ENCODE measurements at regions not wholly inside any gene's neighbourhood (a gene's known extent, or its start where the extent isn't known, plus 50 kb on each side); places are given as distances from the start of the nearest gene placed in this dataset.
"Not testable (repeated sequence)": the region's sequence is repeated elsewhere in the genome, so short reads cannot be mapped to it uniquely, and the experiment has no call there.

DNA sequence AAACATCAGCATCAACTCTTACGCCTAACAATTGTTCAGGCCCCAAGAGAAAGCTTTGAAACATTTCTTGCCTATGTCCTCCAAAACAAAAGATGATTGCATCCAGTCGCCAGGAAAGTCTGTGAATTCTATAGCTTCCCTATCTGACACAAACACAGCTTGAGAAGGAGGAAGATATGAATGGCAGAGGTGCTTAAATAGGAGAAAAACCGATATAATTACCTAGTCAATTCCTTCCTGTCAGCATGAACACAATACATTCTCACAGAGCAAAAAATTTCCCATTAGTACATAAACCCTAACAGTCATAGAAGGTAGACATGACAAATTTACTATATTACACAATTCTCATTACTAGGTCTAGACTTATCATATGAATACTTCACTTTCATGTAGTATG, 326.5 kb downstream of the CGGBP1 start:
- DNase-seq (no peak), ATAC-seq (no peak)
- Histone ChIP-seq H3K27me3 (ENCODE audit: control insufficient read depth, insufficient read depth) (no peaks in the 10 kb centered on the region), H3K27ac (ENCODE audit: low read length) (no peak overlapping the region), H3K4me1 (ENCODE audit: control insufficient read depth, insufficient read depth, low read length) (no peaks in the 10 kb centered on the region), H3K4me3 (ENCODE audit: low read length) (no peak overlapping the region), H3K9me3 (ENCODE audit: control insufficient read depth, low read length) (no peaks in the 10 kb centered on the region)
- intact Hi-C loops (cut with DNase I), result no loop called here
- WGBS, result 53% methylated on average over 3 of the region's 3 CpGs

DNA sequence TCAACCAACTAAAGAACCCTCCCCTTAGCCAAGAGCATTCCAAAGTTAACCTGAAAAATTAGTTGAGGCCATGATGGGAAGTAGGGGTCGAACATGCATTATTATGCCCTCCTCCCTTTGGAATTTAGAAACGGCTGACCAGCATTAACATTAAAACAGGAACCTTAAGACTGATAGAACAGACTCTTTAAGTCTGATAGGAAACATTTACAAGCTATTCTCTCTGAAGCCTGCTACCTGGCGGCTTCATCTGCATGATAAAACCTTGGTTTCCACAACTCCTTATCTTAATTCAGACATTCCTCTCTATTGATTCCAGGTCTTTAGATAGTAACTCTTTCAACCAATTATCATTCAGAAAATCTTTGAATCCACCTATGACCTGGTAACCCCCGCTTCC, 331.0 kb downstream of the CGGBP1 start:
- Histone ChIP-seq H3K9me3 (ENCODE audit: control insufficient read depth, low read length) (no peaks in the 10 kb centered on the region), H3K4me1 (ENCODE audit: control insufficient read depth, insufficient read depth, low read length) (no peaks in the 10 kb centered on the region), H3K27ac (ENCODE audit: low read length) (no peak overlapping the region), H3K27me3 (ENCODE audit: control insufficient read depth, insufficient read depth) (no peaks in the 10 kb centered on the region), H3K4me3 (ENCODE audit: low read length) (no peak overlapping the region)
- DNase-seq, result no peak
- no peak for ATAC-seq
- intact Hi-C loops (cut with DNase I), result no loop called here
- 70% methylated on average over 4 of the region's 4 CpGs for WGBS

DNA sequence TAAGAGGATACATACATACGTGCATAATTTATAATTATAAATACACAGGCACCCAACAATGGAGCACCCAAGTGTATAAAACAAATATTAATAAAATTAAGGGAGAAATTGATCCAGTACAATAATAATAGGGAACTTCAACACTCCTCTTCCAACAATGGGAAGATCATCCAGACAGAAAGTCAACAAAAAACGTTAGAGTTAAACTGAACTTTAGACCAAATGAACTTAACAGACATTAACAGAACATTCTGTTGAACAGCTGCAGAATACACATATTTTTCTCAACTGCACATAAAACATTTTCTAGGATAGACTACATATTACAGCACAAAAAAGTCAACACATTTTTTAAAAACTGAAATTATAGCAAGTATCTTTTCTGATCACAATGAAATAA, 339.7 kb downstream of the CGGBP1 start:
- intact Hi-C loops (cut with DNase I), result no loop called here
- WGBS, result 56% methylated on average over 2 of the region's 2 CpGs
- no peaks in the 10 kb centered on the region for H3K27me3 ChIP-seq (ENCODE audit: control insufficient read depth, insufficient read depth)
- H3K4me1 ChIP-seq (ENCODE audit: control insufficient read depth, insufficient read depth, low read length), result no peaks in the 10 kb centered on the region
- DNase-seq (no peak), ATAC-seq (no peak)
- H3K4me3 ChIP-seq (ENCODE audit: low read length), result no peak overlapping the region
- H3K27ac ChIP-seq (ENCODE audit: low read length), result no peak overlapping the region
- H3K9me3 ChIP-seq (ENCODE audit: control insufficient read depth, low read length), result no peaks in the 10 kb centered on the region

DNA sequence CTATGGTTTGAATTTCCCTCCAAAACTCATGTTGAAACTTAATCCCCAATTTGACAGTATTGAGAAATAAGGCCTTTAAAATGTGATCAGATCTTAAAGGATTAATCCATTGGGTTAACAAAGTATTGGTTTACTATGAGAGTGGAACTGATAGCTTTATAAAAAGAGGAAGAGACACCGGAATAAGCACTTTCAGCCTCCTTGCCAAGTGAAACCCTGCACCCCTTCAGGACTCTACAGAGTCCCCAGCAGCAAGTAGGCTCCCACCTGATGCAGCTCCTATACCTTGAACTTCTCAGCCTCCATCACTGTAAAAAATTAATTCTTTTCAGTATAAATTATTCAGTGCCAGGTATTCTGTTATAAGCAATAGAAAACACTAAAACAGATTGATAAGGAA, 348.3 kb downstream of the CGGBP1 start:
- Histone ChIP-seq H3K4me3 (ENCODE audit: low read length) (no peak overlapping the region), H3K27ac (ENCODE audit: low read length) (no peak overlapping the region), H3K27me3 (ENCODE audit: control insufficient read depth, insufficient read depth) (no peaks in the 10 kb centered on the region), H3K9me3 (ENCODE audit: control insufficient read depth, low read length) (no peaks in the 10 kb centered on the region), H3K4me1 (ENCODE audit: control insufficient read depth, insufficient read depth, low read length) (no peaks in the 10 kb centered on the region)
- 73% methylated on average over 1 of the region's 1 CpG for WGBS
- no peak for ATAC-seq
- intact Hi-C loops (cut with DNase I), result no loop called here
- no peak for DNase-seq

DNA sequence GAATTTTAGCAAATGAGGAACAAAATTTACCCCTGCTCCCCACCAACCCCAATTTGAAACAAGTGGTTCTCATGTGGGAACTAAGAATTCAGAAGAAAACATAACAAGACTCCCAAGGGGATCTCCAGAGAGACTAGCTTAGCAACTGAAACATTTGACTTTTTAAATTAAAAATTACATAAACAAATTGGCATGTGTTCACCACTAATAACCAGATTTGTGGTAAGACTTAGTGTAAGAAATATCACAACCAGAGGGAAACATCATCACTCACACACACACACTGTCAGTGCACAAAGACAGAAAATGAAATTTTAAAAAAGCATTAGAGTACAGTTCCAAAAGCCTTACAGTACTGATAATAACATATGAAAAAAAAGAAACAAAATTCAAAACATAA, 348.8 kb downstream of the CGGBP1 start:
- H3K4me1 ChIP-seq (ENCODE audit: control insufficient read depth, insufficient read depth, low read length), result no peaks in the 10 kb centered on the region
- no peak for DNase-seq
- intact Hi-C loops (cut with DNase I), result no loop called here
- H3K4me3 ChIP-seq (ENCODE audit: low read length), result no peak overlapping the region
- H3K27me3 ChIP-seq (ENCODE audit: control insufficient read depth, insufficient read depth), result no peaks in the 10 kb centered on the region
- no peak overlapping the region for H3K27ac ChIP-seq (ENCODE audit: low read length)
- no peak for ATAC-seq
- no peaks in the 10 kb centered on the region for H3K9me3 ChIP-seq (ENCODE audit: control insufficient read depth, low read length)

DNA sequence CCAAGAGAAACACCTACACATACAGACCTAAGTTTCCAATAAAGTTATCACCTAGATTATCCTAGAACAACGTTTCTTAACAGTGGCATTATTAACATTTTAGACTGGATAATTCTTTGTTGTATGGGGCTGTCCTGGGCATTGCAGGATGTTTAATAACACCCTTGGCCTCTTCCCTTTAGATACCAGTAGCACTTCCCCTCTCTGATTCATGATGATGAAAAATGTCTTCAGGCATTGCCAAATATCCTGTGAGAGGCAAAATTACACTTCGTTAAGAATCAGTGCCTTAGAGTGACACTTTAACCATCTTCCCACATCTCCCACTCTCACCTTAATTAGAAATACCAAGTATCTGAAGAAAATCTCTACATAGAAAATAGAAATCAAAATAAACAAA, 352.6 kb downstream of the CGGBP1 start:
- Histone ChIP-seq H3K9me3 (ENCODE audit: control insufficient read depth, low read length) (no peaks in the 10 kb centered on the region), H3K4me3 (ENCODE audit: low read length) (no peak overlapping the region), H3K27me3 (ENCODE audit: control insufficient read depth, insufficient read depth) (no peaks in the 10 kb centered on the region), H3K4me1 (ENCODE audit: control insufficient read depth, insufficient read depth, low read length) (no peaks in the 10 kb centered on the region), H3K27ac (ENCODE audit: low read length) (no peak overlapping the region)
- no peak for ATAC-seq
- intact Hi-C loops (cut with DNase I), result no loop called here
- 50% methylated on average over 2 of the region's 2 CpGs for WGBS
- DNase-seq, result no peak

DNA sequence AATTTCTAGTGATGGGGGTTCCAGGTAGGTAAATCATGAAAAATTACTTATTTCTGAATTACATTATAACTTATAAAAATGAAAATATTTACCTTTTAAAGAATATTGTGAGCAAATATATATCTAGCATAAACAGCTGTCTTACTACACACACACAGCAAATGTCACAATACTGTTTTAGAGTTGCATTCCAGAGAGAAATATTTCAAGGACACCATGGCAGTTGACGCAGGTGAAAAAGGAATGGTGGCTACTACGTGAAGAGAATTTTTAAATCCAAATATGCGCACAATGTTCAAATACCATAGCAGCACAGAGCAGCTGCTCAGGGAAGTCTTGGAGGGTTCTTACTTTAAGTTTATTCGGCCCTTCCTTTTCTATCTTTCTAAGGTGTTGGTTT, 356.2 kb downstream of the CGGBP1 start:
- Histone ChIP-seq H3K4me3 (ENCODE audit: low read length) (no peak overlapping the region), H3K9me3 (ENCODE audit: control insufficient read depth, low read length) (no peaks in the 10 kb centered on the region), H3K27ac (ENCODE audit: low read length) (no peak overlapping the region), H3K4me1 (ENCODE audit: control insufficient read depth, insufficient read depth, low read length) (no peaks in the 10 kb centered on the region), H3K27me3 (ENCODE audit: control insufficient read depth, insufficient read depth) (no peaks in the 10 kb centered on the region)
- WGBS, result 85% methylated on average over 4 of the region's 4 CpGs
- ATAC-seq, result no peak
- intact Hi-C loops (cut with DNase I), result no loop called here
- DNase-seq, result no peak

DNA sequence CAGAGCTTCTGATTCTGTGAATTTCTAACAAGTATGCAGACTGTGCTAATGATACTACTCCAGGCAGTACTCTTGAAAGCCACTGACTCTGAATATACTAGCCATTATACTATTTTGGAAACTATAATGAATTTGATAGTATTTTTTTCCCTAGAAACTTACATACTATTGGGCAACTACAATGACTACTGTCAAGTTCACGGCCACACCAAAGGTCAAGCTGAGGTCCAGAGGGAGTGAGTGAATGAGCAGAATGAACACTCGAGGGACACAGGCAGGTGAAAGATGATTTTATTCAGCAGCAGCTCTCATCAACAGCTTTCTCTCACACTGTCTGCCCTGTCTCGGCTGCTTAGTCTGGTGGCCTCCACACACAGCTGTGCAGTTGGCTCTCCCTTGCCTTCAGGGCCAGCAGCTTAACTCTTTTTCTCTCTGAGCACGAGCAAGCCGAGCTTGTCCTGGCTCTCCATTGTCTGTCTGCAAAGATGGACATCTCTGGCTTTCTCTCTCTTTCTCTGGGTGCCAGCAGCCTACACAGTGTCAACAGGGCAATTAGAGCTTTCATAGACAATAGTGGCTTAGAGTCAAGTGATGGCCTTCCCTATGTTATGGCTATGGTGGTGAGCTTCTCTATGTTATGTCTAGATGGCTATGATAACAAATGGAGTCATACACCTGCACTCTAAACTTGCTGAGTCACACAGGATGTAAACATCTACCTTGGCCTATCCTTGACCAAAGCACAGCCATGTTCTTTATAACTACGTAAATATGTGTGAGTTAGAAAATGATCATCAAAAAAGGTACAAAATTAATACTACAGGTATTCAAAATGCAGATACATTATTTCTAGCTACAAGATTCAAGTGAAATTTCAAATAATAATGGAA, 362.4 kb downstream of the CGGBP1 start:
- Histone ChIP-seq H3K4me1 (ENCODE audit: control insufficient read depth, insufficient read depth, low read length) (no peaks in the 10 kb centered on the region), H3K27ac (ENCODE audit: low read length) (no peak overlapping the region), H3K9me3 (ENCODE audit: control insufficient read depth, low read length) (no peaks in the 10 kb centered on the region), H3K27me3 (ENCODE audit: control insufficient read depth, insufficient read depth) (no peaks in the 10 kb centered on the region), H3K4me3 (ENCODE audit: low read length) (no peak overlapping the region)
- ATAC-seq, result peak in 1 of 2 donors; percentile 26
- no peak for DNase-seq
- WGBS, result 62% methylated on average over 6 of the region's 6 CpGs
- intact Hi-C loops (cut with DNase I), result no loop called here

DNA sequence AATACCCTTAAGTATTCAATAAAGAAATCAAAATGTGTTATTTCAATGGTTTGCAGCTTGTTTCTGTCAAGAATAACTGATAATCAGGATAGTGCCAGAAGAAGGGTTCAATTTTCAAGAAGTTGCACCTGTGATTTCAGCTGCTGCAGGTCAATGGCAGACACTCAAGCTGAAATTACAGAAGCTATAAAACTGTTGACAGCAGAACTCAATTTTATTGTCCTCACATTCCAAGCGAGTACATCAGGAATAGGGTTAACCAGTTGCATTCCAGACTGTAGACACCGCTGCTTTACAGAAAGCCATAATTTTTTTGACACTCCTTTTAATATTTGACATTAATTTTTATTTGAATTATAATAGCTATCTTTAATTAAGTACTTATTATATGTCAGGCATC, 364.1 kb downstream of the CGGBP1 start:
- no peak overlapping the region for H3K27ac ChIP-seq (ENCODE audit: low read length)
- H3K9me3 ChIP-seq (ENCODE audit: control insufficient read depth, low read length), result no peaks in the 10 kb centered on the region
- no peaks in the 10 kb centered on the region for H3K27me3 ChIP-seq (ENCODE audit: control insufficient read depth, insufficient read depth)
- no peaks in the 10 kb centered on the region for H3K4me1 ChIP-seq (ENCODE audit: control insufficient read depth, insufficient read depth, low read length)
- H3K4me3 ChIP-seq (ENCODE audit: low read length), result no peak overlapping the region
- WGBS, result 51% methylated on average over 2 of the region's 2 CpGs
- intact Hi-C loops (cut with DNase I), result no loop called here
- DNase-seq (no peak), ATAC-seq (no peak)

DNA sequence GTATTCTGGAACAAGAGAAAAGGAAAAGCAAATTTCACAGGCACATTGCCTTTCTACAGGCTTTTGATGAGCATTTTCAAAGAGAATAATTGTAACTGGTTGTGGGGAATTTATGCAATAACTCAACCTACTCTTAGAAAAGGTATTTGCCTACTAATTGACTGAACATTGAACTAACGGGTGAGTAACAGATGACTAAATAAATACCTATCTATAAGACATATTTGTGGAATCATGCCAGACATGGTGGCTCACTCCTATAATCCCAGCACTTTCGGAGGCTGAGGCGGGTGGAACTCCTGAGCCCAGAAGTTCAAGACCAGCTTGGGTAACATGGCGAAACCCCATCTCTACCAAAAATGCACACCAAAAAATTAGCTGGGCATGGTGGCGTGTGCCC, 367.7 kb downstream of the CGGBP1 start:
- ATAC-seq (no peak), DNase-seq (no peak)
- H3K9me3 ChIP-seq (ENCODE audit: control insufficient read depth, low read length), result no peaks in the 10 kb centered on the region
- H3K27me3 ChIP-seq (ENCODE audit: control insufficient read depth, insufficient read depth), result no peaks in the 10 kb centered on the region
- H3K4me3 ChIP-seq (ENCODE audit: low read length), result no peak overlapping the region
- no peak overlapping the region for H3K27ac ChIP-seq (ENCODE audit: low read length)
- intact Hi-C loops (cut with DNase I), result no loop called here
- 92% methylated on average over 5 of the region's 5 CpGs for WGBS
- H3K4me1 ChIP-seq (ENCODE audit: control insufficient read depth, insufficient read depth, low read length), result no peaks in the 10 kb centered on the region

DNA sequence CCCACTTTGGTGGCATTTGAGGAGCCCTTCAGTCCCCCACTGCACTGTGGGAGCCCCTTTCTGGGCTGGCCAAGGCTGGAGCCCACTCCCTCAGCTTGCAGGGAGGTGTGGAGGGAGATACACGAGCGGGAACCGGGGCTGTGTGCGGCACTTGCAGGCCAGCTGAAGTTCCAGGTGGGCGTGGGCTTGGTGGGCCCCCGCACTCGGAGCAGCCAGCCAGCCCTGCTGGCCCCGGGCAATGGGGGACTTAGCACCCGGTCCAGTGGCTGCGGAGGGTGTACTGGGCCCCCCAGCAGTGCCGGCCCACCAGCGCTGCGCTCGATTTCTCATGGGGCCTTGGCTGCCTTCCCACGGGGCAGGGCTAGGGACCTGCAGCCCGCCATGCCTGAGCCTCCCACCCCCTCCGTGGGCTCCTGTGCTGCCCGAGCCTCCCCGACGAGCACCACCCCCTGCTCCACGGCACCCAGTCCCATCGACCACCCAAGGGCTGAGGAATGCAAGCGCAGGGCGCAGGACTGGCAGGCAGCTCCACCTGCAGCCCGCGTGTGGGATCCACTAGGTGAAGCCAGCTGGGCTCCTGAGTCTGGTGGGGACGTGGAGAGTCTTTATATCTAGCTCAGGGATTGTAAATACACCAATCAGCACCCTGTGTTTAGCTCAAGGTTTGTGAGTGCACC, 379.7 kb downstream of the CGGBP1 start:
- intact Hi-C loops (cut with DNase I); H3K27me3 ChIP-seq (ENCODE audit: control insufficient read depth, insufficient read depth); H3K4me1 ChIP-seq (ENCODE audit: control insufficient read depth, insufficient read depth, low read length); ATAC-seq; H3K9me3 ChIP-seq (ENCODE audit: control insufficient read depth, low read length); H3K27ac ChIP-seq (ENCODE audit: low read length); H3K4me3 ChIP-seq (ENCODE audit: low read length): not testable (repeated sequence)
- peak in 2 of 3 donors; percentile 7 to 41 for DNase-seq
- 90% methylated on average over 27 of the region's 27 CpGs for WGBS
